Parathyroid adenoma (tissue), 2 donors: ENCODE measurements at regions not wholly inside any gene's neighbourhood (a gene's known extent, or its start where the extent isn't known, plus 50 kb on each side); places are given as distances from the start of the nearest gene placed in this dataset.
"Not testable (repeated sequence)": the region's sequence is repeated elsewhere in the genome, so short reads cannot be mapped to it uniquely, and the experiment has no call there.

Source experiments
- H2AFZ ChIP-seq: fragments of 300-600 bp; sonication (generic); one replicate; pipeline ENCODE4 v1.7.0; 2017; ENCODE audit warnings: antibody characterized with exemption, mild to moderate bottlenecking
- H3K27ac ChIP-seq: fragments of 300-600 bp; sonication (generic); one replicate; pipeline ENCODE4 v1.7.0; 2017
- H3K27me3 ChIP-seq: fragments of 300-600 bp; sonication (generic); one replicate; pipeline ENCODE4 v1.7.0; 2017; ENCODE audit warnings: low read length; ENCODE audit not compliant: control insufficient read depth, insufficient read depth
- H3K36me3 ChIP-seq: fragments of 300-600 bp; sonication (generic); one replicate; pipeline ENCODE4 v1.7.0; 2017; ENCODE audit warnings: low read length; ENCODE audit not compliant: control insufficient read depth, insufficient read depth
- H3K4me1 ChIP-seq: fragments of 300-600 bp; sonication (generic); one replicate; pipeline ENCODE4 v1.7.0; 2017; ENCODE audit warnings: control low read depth
- H3K4me2 ChIP-seq: fragments of 300-600 bp; sonication (generic); one replicate; pipeline ENCODE4 v1.7.0; 2017; ENCODE audit warnings: low read length
- H3K4me3 ChIP-seq: fragments of 300-600 bp; sonication (generic); one replicate; pipeline ENCODE4 v1.7.0; 2017; ENCODE audit warnings: low read depth, low read length
- H3K79me2 ChIP-seq: fragments of 300-600 bp; sonication (generic); one replicate; pipeline ENCODE4 v1.7.0; 2017; ENCODE audit warnings: control low read depth
- H3K9ac ChIP-seq: fragments of 300-600 bp; sonication (generic); one replicate; pipeline ENCODE4 v1.7.0; 2017; ENCODE audit warnings: mild to moderate bottlenecking
- H3K9me3 ChIP-seq: fragments of 300-600 bp; sonication (generic); one replicate; pipeline ENCODE4 v1.7.0; 2017; ENCODE audit warnings: low read length; ENCODE audit not compliant: control insufficient read depth
- CTCF ChIP-seq: fragments of 300-600 bp; sonication (generic); IDR thresholded peaks from one replicate; pipeline ENCODE4 v1.7.0; 2017; ENCODE audit warnings: antibody characterized with exemption, mild to moderate bottlenecking
- donor health status: primary hyperparathyroidism.

GRCh38 chr7:13627455-13627854 lies 362.0 kb downstream of the ETV1 start:
- no peak overlapping the region for H3K9ac ChIP-seq
- no peak for TF ChIP-seq CTCF
- no peak overlapping the region for H2AFZ ChIP-seq
- no peaks in the 10 kb centered on the region for H3K9me3 ChIP-seq
- H3K4me2 ChIP-seq = no peak overlapping the region
- no peaks in the 10 kb centered on the region for H3K79me2 ChIP-seq
- H3K4me3 ChIP-seq = no peak overlapping the region
- H3K36me3 ChIP-seq = no peaks in the 10 kb centered on the region
- H3K4me1 ChIP-seq = no peaks in the 10 kb centered on the region
- no peak overlapping the region for H3K27ac ChIP-seq
- H3K27me3 ChIP-seq = no peaks in the 10 kb centered on the region

DNA sequence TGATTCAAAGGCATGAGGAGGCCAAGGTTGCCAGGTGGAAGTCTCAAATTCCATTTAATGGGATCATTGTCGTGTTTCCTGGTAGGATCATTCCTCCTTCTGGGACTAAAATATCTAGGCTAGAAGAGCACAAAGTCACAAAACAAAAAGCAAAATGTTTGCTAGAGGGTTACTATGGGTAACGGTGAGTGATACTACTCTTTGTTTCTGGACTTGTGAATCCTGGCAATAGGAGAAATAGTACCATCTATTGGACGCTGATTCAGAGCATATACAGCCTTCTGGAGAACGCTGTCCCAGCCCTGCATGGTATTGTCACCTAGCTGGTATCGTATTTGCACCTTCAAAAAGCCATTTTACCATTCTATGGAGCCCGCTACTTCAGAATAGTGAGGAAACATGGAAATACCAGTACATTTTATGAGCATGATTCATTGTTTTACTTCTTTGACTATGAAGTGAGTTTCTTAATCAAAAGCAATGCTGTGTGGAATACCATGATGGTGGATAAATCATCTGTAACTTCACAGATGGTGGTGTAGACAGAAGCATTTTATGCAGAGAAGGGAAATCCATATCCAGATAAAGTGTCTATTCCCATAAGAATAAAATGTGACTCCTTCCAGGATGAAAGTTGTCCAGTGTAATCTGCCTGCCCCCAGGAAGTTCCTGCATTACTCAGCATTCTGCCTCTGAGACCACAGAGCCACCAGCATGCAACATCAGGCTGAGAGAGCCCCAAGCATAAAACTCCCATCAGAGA lies 361.0 kb downstream of the ETV1 start:
- Histone ChIP-seq H3K4me3 (no peak overlapping the region), H3K9ac (no peak overlapping the region), H2AFZ (no peak overlapping the region), H3K9me3 (no peaks in the 10 kb centered on the region), H3K79me2 (no peaks in the 10 kb centered on the region), H3K27ac (no peak overlapping the region), H3K27me3 (no peaks in the 10 kb centered on the region), H3K36me3 (no peaks in the 10 kb centered on the region), H3K4me2 (no peak overlapping the region), H3K4me1 (no peaks in the 10 kb centered on the region)
- TF ChIP-seq CTCF = no peak

- H3K4me3 ChIP-seq, H3K79me2 ChIP-seq, H3K9ac ChIP-seq: not testable (repeated sequence)
Measured at GRCh38 chr7:13631207-13632049, 358.0 kb downstream of the ETV1 start.

GRCh38 chr7:13633857-13634256 lies 355.6 kb downstream of the ETV1 start:
- Histone ChIP-seq H3K79me2 (no peaks in the 10 kb centered on the region), H3K9ac (no peak overlapping the region), H3K4me3 (no peak overlapping the region), H3K4me2 (no peak overlapping the region), H3K27me3 (no peaks in the 10 kb centered on the region), H3K4me1 (no peaks in the 10 kb centered on the region), H2AFZ (no peak overlapping the region), H3K9me3 (no peaks in the 10 kb centered on the region), H3K27ac (no peak overlapping the region), H3K36me3 (no peaks in the 10 kb centered on the region)
- no peak for TF ChIP-seq CTCF

More at GRCh38 chr7:13631207-13632049, 358.0 kb downstream of the ETV1 start:
- not testable (repeated sequence) for H3K9me3 ChIP-seq, H3K27me3 ChIP-seq, H3K36me3 ChIP-seq, H3K4me1 ChIP-seq, H3K27ac ChIP-seq, H2AFZ ChIP-seq, H3K4me2 ChIP-seq

- Histone ChIP-seq H3K79me2 (no peaks in the 10 kb centered on the region), H3K4me2 (no peak overlapping the region), H3K27ac (no peak overlapping the region), H3K36me3 (no peaks in the 10 kb centered on the region), H3K4me1 (no peaks in the 10 kb centered on the region), H3K9ac (no peak overlapping the region), H2AFZ (no peak overlapping the region), H3K9me3 (no peaks in the 10 kb centered on the region), H3K27me3 (no peaks in the 10 kb centered on the region), H3K4me3 (no peak overlapping the region)
- no peak for TF ChIP-seq CTCF
Measured at GRCh38 chr7:13639396-13639795, 350.1 kb downstream of the ETV1 start.
